ENCODE measurements at regions not wholly inside any gene's neighbourhood (a gene's known extent, or its start where the extent isn't known, plus 50 kb on each side); places are given as distances from the start of the nearest gene placed in this dataset.

GRCh38 chr2:234569776-234570430 lies 73.0 kb upstream of the ARL4C start:
- TF ChIP-seq CTCF (IDR thresholded peaks at IDR 0.05; ENCODE audit: low read depth, low read length) (no peak), POLR2A (IDR thresholded peaks at IDR 0.05; ENCODE audit: extremely low read depth, insufficient read length) (no peak), MAX (IDR thresholded peaks at IDR 0.05; ENCODE audit: low read depth, low read length) (no peak)
